Peyer's patch (tissue), 4 donors: ENCODE measurements at regions not wholly inside any gene's neighbourhood (a gene's known extent, or its start where the extent isn't known, plus 50 kb on each side); places are given as distances from the start of the nearest gene placed in this dataset.

ENCODE experiments used
- DNase-seq, 3 donors: peaks; one replicate each; pipeline ENCODE4 v3.0.0-alpha.2; 2017 to 2019
- H3K27ac ChIP-seq, 4 donors: fragments of 200-600 bp; sonication (generic); one replicate each; pipeline ENCODE4 v1.5.1; 2016 to 2019
- H3K27me3 ChIP-seq, 2 donors: fragments of 200-600 bp; sonication (generic); one replicate each; pipeline ENCODE4 v1.5.1; 2019
- H3K36me3 ChIP-seq, 3 donors: fragments of 200-600 bp; sonication (generic); one replicate each; pipeline ENCODE4 v1.5.1; 2016 to 2019
- H3K4me1 ChIP-seq, 4 donors: fragments of 200-600 bp; sonication (generic); one replicate each; pipeline ENCODE4 v1.5.1; 2016 to 2019
- H3K4me3 ChIP-seq, 4 donors: fragments of 200-600 bp; sonication (generic); 1 replicate in 3 of 4; 2 replicates in 1 of 4; pipeline ENCODE4 v1.5.1; 2016 to 2019; ENCODE audit warnings: mild to moderate bottlenecking in 1 of 4
- H3K9me3 ChIP-seq, 4 donors: fragments of 200-600 bp; sonication (generic); one replicate each; pipeline ENCODE4 v1.5.1; 2016 to 2019; ENCODE audit warnings: mild to moderate bottlenecking in 1 of 4
- CTCF ChIP-seq, 6 experiments: fragments of 450-650 bp in 4 of 6; fragments of 200-600 bp in 2 of 6; sonication (generic) in 1 of 6; IDR thresholded peaks; one replicate each; pipeline ENCODE4 v1.5.1; 2017 to 2019; ENCODE audit warnings: antibody characterized with exemption in 6 of 6, mild to moderate bottlenecking in 3 of 6, moderate library complexity in 1 of 6
- POLR2A ChIP-seq, 2 donors: fragments of 450-650 bp; IDR thresholded peaks; one replicate each; pipeline ENCODE4 v1.5.1; 2017; ENCODE audit warnings: antibody characterized with exemption in 2 of 2, mild to moderate bottlenecking in 2 of 2, moderate library complexity in 2 of 2

GRCh38 chr7:32150039-32150438 is 79.8 kb upstream of the PDE1C start:
- Histone ChIP-seq H3K9me3 (no peaks in the 10 kb centered on the region), H3K27ac (no peak overlapping the region), H3K27me3 (no peaks in the 10 kb centered on the region), H3K36me3 (no peaks in the 10 kb centered on the region), H3K4me3 (no peak overlapping the region), H3K4me1 (no peaks in the 10 kb centered on the region)
- DNase-seq: no peak
- TF ChIP-seq CTCF (IDR thresholded peaks at IDR 0.05) (no peak), POLR2A (IDR thresholded peaks at IDR 0.05) (no peak)

GRCh38 chr7:32147546-32148268 is 77.5 kb upstream of the PDE1C start:
- Histone ChIP-seq H3K27me3 (no peaks in the 10 kb centered on the region), H3K4me3 (no peak overlapping the region), H3K36me3 (no peaks in the 10 kb centered on the region), H3K4me1 (no peaks in the 10 kb centered on the region), H3K27ac (no peak overlapping the region), H3K9me3 (no peaks in the 10 kb centered on the region)
- TF ChIP-seq CTCF (IDR thresholded peaks at IDR 0.05) (no peak), POLR2A (IDR thresholded peaks at IDR 0.05) (no peak)
- no peak for DNase-seq

- Histone ChIP-seq H3K4me3 (no peak overlapping the region), H3K36me3 (no peaks in the 10 kb centered on the region)
- TF ChIP-seq CTCF (IDR thresholded peaks at IDR 0.05): no peak
- TF ChIP-seq POLR2A (IDR thresholded peaks at IDR 0.05): no peak
Observed at GRCh38 chr7:32145911-32146310, 75.7 kb upstream of the PDE1C start.

GRCh38 chr7:32144676-32145075 is 74.5 kb upstream of the PDE1C start:
- DNase-seq: no peak
- Histone ChIP-seq H3K27ac (no peak overlapping the region), H3K36me3 (no peaks in the 10 kb centered on the region), H3K9me3 (no peaks in the 10 kb centered on the region), H3K27me3 (no peaks in the 10 kb centered on the region), H3K4me3 (no peak overlapping the region), H3K4me1 (no peaks in the 10 kb centered on the region)
- TF ChIP-seq CTCF (IDR thresholded peaks at IDR 0.05) (no peak), POLR2A (IDR thresholded peaks at IDR 0.05) (no peak)

More at GRCh38 chr7:32145911-32146310, 75.7 kb upstream of the PDE1C start:
- DNase-seq: no peak
- H3K27ac ChIP-seq: no peak overlapping the region
- no peaks in the 10 kb centered on the region for H3K27me3 ChIP-seq
- no peaks in the 10 kb centered on the region for H3K4me1 ChIP-seq
- no peaks in the 10 kb centered on the region for H3K9me3 ChIP-seq

GRCh38 chr7:32143301-32143700 is 73.1 kb upstream of the PDE1C start:
- no peaks in the 10 kb centered on the region for H3K4me1 ChIP-seq
- H3K27me3 ChIP-seq: no peaks in the 10 kb centered on the region
- H3K36me3 ChIP-seq: no peaks in the 10 kb centered on the region
- H3K9me3 ChIP-seq: no peaks in the 10 kb centered on the region
- H3K4me3 ChIP-seq: no peak overlapping the region
- H3K27ac ChIP-seq: no peak overlapping the region
- no peak for DNase-seq
- TF ChIP-seq POLR2A (IDR thresholded peaks at IDR 0.05): no peak
- no peak for TF ChIP-seq CTCF (IDR thresholded peaks at IDR 0.05)

GRCh38 chr7:32142649-32143048 is 72.4 kb upstream of the PDE1C start:
- Histone ChIP-seq H3K4me1 (no peaks in the 10 kb centered on the region), H3K27ac (no peak overlapping the region), H3K9me3 (no peaks in the 10 kb centered on the region), H3K36me3 (no peaks in the 10 kb centered on the region), H3K27me3 (no peaks in the 10 kb centered on the region), H3K4me3 (no peak overlapping the region)
- DNase-seq: no peak
- TF ChIP-seq POLR2A (IDR thresholded peaks at IDR 0.05): no peak
- no peak for TF ChIP-seq CTCF (IDR thresholded peaks at IDR 0.05)
